Right renal cortex interstitium (tissue), 3 donors: ENCODE measurements at regions not wholly inside any gene's neighbourhood (a gene's known extent, or its start where the extent isn't known, plus 50 kb on each side); places are given as distances from the start of the nearest gene placed in this dataset.

ENCODE experiments used
- DNase-seq, 3 donors: peaks; one replicate each; pipeline ENCODE4 v3.0.0-alpha.2; 2013; ENCODE audit warnings: low read depth in 3 of 3, low spot score in 2 of 3

GRCh38 chr5:64110222-64110621, 55.4 kb upstream of the RNF180 start:
- no peak for DNase-seq

- no peak for DNase-seq
Measured at GRCh38 chr5:64108674-64109073, 57.0 kb upstream of the RNF180 start.

- no peak for DNase-seq
Measured at GRCh38 chr5:64100203-64100602, 65.4 kb upstream of the RNF180 start.

GRCh38 chr5:64096771-64097170, 68.9 kb upstream of the RNF180 start:
- no peak for DNase-seq

GRCh38 chr5:64077589-64077988, 88.1 kb upstream of the RNF180 start:
- no peak for DNase-seq

- peak in 2 of 3 donors; percentile 1 to 4 for DNase-seq
Measured at GRCh38 chr5:64074533-64074932, 91.1 kb upstream of the RNF180 start.

GRCh38 chr5:64069486-64069885, 96.2 kb upstream of the RNF180 start:
- no peak for DNase-seq

GRCh38 chr5:64050296-64050695, 88.1 kb upstream of the HTR1A start:
- no peak for DNase-seq

GRCh38 chr5:64040490-64040889, 78.2 kb upstream of the HTR1A start:
- no peak for DNase-seq

GRCh38 chr5:64026493-64026892, 64.2 kb upstream of the HTR1A start:
- DNase-seq: no peak

GRCh38 chr5:64019746-64020145, 57.5 kb upstream of the HTR1A start:
- no peak for DNase-seq

- DNase-seq: no peak
Measured at GRCh38 chr5:64018966-64019365, 56.7 kb upstream of the HTR1A start.

GRCh38 chr5:64015824-64016223, 53.6 kb upstream of the HTR1A start:
- DNase-seq: no peak
